IMR-90 (cell line): ENCODE measurements at regions not wholly inside any gene's neighbourhood (a gene's known extent, or its start where the extent isn't known, plus 50 kb on each side); places are given as distances from the start of the nearest gene placed in this dataset.

Experiments
- ATAC-seq: fragments of 200-7000 bp; cut with Tn5 transposase; 2 replicates; pipeline ENCODE4 v1.9.1; 2020; ENCODE audit warnings: low read depth, mild to moderate bottlenecking, moderate library complexity
- BruUV-seq: library from RNA; stranded (reverse); fragments of 400-500 nt; replicated peaks from 2 replicates; lab custom pipeline; 2021; lab: Mats Ljungman, UMichigan
- CTCF ChIA-PET: fragments of 300-600 bp; formaldehyde crosslinking; extraction: SDS; loops from one replicate; lab custom pipeline; 2021; ENCODE audit warnings: antibody characterized with exemption; lab: Yijun Ruan, JAX
- POLR2A ChIA-PET: fragments of 300-600 bp; sonication (Branson Sonifier 250); formaldehyde crosslinking; loops from one replicate; lab custom pipeline; 2022; ENCODE audit warnings: antibody characterized with exemption; ENCODE audit not compliant: unreplicated experiment; lab: Charles Lee
- DNase-seq: peaks from one replicate; pipeline ENCODE4 v3.0.0; 2013
- H2AFZ ChIP-seq: replicated peaks from 2 replicates; pipeline ENCODE3; 2013; ENCODE audit warnings: low read length, mild to moderate bottlenecking; ENCODE audit not compliant: poor library complexity
- H2AK5ac ChIP-seq: 2 replicates; pipeline ENCODE4 v1.6.1; 2013; ENCODE audit warnings: low read depth, low read length, inconsistent platforms
- H2AK9ac ChIP-seq: replicated peaks from 2 replicates; pipeline ENCODE3; 2013; ENCODE audit warnings: mild to moderate bottlenecking, low read depth, low read length, moderate library complexity; ENCODE audit not compliant: poor library complexity
- H2BK120ac ChIP-seq: 2 replicates; pipeline ENCODE4 v1.6.1; 2013; ENCODE audit warnings: low read depth, low read length, inconsistent platforms
- H2BK15ac ChIP-seq: 3 replicates; pipeline ENCODE4 v1.6.1; 2013; ENCODE audit warnings: low read depth, low read length, inconsistent platforms
- H2BK20ac ChIP-seq: 2 replicates; pipeline ENCODE4 v1.6.1; 2013; ENCODE audit warnings: low read depth, mild to moderate bottlenecking, inconsistent platforms, low read length, moderate library complexity
- H2BK5ac ChIP-seq: 2 replicates; pipeline ENCODE4 v1.6.1; 2013; ENCODE audit warnings: mild to moderate bottlenecking, low read depth, low read length, inconsistent platforms; ENCODE audit not compliant: poor library complexity, severe bottlenecking
- H3K14ac ChIP-seq: replicated peaks from 2 replicates; pipeline ENCODE4 v1.6.1; 2013; ENCODE audit warnings: low read depth, low read length, inconsistent platforms
- H3K18ac ChIP-seq: 2 replicates; pipeline ENCODE4 v1.6.1; 2013; ENCODE audit warnings: low read depth, low read length, control low read depth
- H3K23ac ChIP-seq: 2 replicates; pipeline ENCODE4 v1.6.1; 2013; ENCODE audit warnings: low read depth, low read length, inconsistent platforms
- H3K27ac ChIP-seq: 2 replicates; pipeline ENCODE4 v1.5.1; 2013; ENCODE audit warnings: mild to moderate bottlenecking, control low read depth, low read length; ENCODE audit not compliant: insufficient read depth
- H3K27me3 ChIP-seq: 2 replicates; pipeline ENCODE4 v1.6.1; 2013; ENCODE audit warnings: low read length; ENCODE audit not compliant: control insufficient read depth, insufficient read depth
- H3K36me3 ChIP-seq: 2 replicates; pipeline ENCODE4 v1.6.1; 2013; ENCODE audit warnings: low read length, mixed read lengths; ENCODE audit not compliant: control insufficient read depth, insufficient read depth
- H3K4ac ChIP-seq: 2 replicates; pipeline ENCODE4 v1.6.1; 2013; ENCODE audit warnings: low read depth, low read length, inconsistent platforms
- H3K4me1 ChIP-seq: 2 replicates; pipeline ENCODE4 v1.6.1; 2013; ENCODE audit warnings: low read length, mixed read lengths; ENCODE audit not compliant: control insufficient read depth, insufficient read depth
- H3K4me2 ChIP-seq: 2 replicates; pipeline ENCODE4 v1.6.1; 2013; ENCODE audit warnings: low read depth, mild to moderate bottlenecking, control low read depth, low read length, moderate library complexity
- H3K4me3 ChIP-seq: 2 replicates; pipeline ENCODE4 v1.5.1; 2013; ENCODE audit warnings: low read depth, mild to moderate bottlenecking, control low read depth, low read length, moderate library complexity; ENCODE audit not compliant: insufficient read depth
- H3K56ac ChIP-seq: 2 replicates; pipeline ENCODE4 v1.6.1; 2013; ENCODE audit warnings: low read length, inconsistent platforms; ENCODE audit not compliant: insufficient read depth; ENCODE audit errors: extremely low read depth
- H3K79me1 ChIP-seq, 2 experiments: 2 replicates each; pipeline ENCODE4 v1.6.1; 2013; ENCODE audit warnings: low read length in 2 of 2, inconsistent platforms in 1 of 2, low read depth in 1 of 2
- H3K9ac ChIP-seq: 2 replicates; pipeline ENCODE4 v1.6.1; 2013; ENCODE audit warnings: low read depth, low read length, control low read depth
- H3K9me1 ChIP-seq: 2 replicates; pipeline ENCODE4 v1.6.1; 2013; ENCODE audit warnings: low read length, inconsistent platforms; ENCODE audit not compliant: insufficient read depth
- H3K9me3 ChIP-seq: 2 replicates; pipeline ENCODE4 v1.6.1; 2013; ENCODE audit warnings: low read length; ENCODE audit not compliant: control insufficient read depth, insufficient read depth
- H4K20me1 ChIP-seq: 2 replicates; pipeline ENCODE4 v1.6.1; 2013; ENCODE audit warnings: low read length, inconsistent platforms; ENCODE audit not compliant: insufficient read depth
- H4K5ac ChIP-seq: 2 replicates; pipeline ENCODE4 v1.6.1; 2013; ENCODE audit warnings: mild to moderate bottlenecking, low read depth, low read length, control low read depth
- H4K8ac ChIP-seq, 2 experiments: 2 replicates each; pipeline ENCODE4 v1.6.1; 2013; ENCODE audit warnings: low read depth in 2 of 2, low read length in 2 of 2, control low read depth in 1 of 2, inconsistent platforms in 1 of 2
- H4K91ac ChIP-seq: 2 replicates; pipeline ENCODE4 v1.6.1; 2013; ENCODE audit warnings: low read depth, low read length, inconsistent platforms; ENCODE audit not compliant: insufficient read depth
- BHLHE40 ChIP-seq: fragments of 150-350 bp; IDR thresholded peaks from 2 replicates; pipeline ENCODE4 v1.6.1; 2016; ENCODE audit warnings: mild to moderate bottlenecking, low read depth, low read length
- CEBPB ChIP-seq: IDR thresholded peaks from 2 replicates; pipeline ENCODE4 v1.6.1; 2012; ENCODE audit warnings: low read depth, low read length, improper control_type of control experiment
- CHD1 ChIP-seq: IDR thresholded peaks from 2 replicates; pipeline ENCODE4 v1.6.1; 2012; ENCODE audit warnings: low read depth, low read length, improper control_type of control experiment
- FOS ChIP-seq: fragments of 150-350 bp; IDR thresholded peaks from 2 replicates; pipeline ENCODE4 v1.6.1; 2016; ENCODE audit warnings: low read depth, low read length
- MAFK ChIP-seq: IDR thresholded peaks from 2 replicates; pipeline ENCODE4 v1.6.1; 2012; ENCODE audit warnings: low read depth, low read length, improper control_type of control experiment
- MAZ ChIP-seq: IDR thresholded peaks from 2 replicates; pipeline ENCODE4 v1.6.1; 2012; ENCODE audit warnings: low read depth, mild to moderate bottlenecking, low read length, improper control_type of control experiment, moderate library complexity, borderline replicate concordance
- MXI1 ChIP-seq: IDR thresholded peaks from 2 replicates; pipeline ENCODE4 v1.6.1; 2012; ENCODE audit warnings: low read depth, mild to moderate bottlenecking, low read length, moderate library complexity, borderline replicate concordance
- NFE2L2 ChIP-seq: fragments of 150-350 bp; IDR thresholded peaks from 2 replicates; pipeline ENCODE4 v1.6.1; 2016; ENCODE audit warnings: low read depth, mild to moderate bottlenecking, low read length
- POLR2A ChIP-seq: IDR thresholded peaks from 2 replicates; pipeline ENCODE4 v1.6.1; 2012; ENCODE audit warnings: mild to moderate bottlenecking, low read depth, low read length
- RAD21 ChIP-seq: IDR thresholded peaks from 2 replicates; pipeline ENCODE4 v1.6.1; 2012; ENCODE audit warnings: low read length, improper control_type of control experiment
- RCOR1 ChIP-seq: IDR thresholded peaks from 2 replicates; pipeline ENCODE4 v1.6.1; 2012; ENCODE audit warnings: mild to moderate bottlenecking, low read length, improper control_type of control experiment; ENCODE audit not compliant: insufficient replicate concordance
- RFX5 ChIP-seq: IDR thresholded peaks from 2 replicates; pipeline ENCODE4 v1.8.0; 2012; ENCODE audit warnings: low read depth, mild to moderate bottlenecking, low read length, moderate library complexity
- SMC3 ChIP-seq: fragments of 150-350 bp; IDR thresholded peaks from 2 replicates; pipeline ENCODE4 v1.6.1; 2016; ENCODE audit warnings: low read depth, mild to moderate bottlenecking, antibody characterized with exemption, low read length, moderate library complexity
- WGBS, 2 experiments: methylation state at CpG; one replicate each; pipeline versions ENCODE4 v1.1.5 to v1.1.7; 2013; ENCODE audit warnings: missing lambda C conversion rate in 2 of 2; ENCODE audit not compliant: insufficient read length in 1 of 2; ENCODE audit errors: extremely low coverage in 2 of 2; 5-methylcytosine and 5-hydroxymethylcytosine counted together
- dilution Hi-C: fragments of 300-500 bp; cut with HindIII; formaldehyde crosslinking; loops from one replicate; pipeline ENCODE4 v1.14.3; 2018; ENCODE audit warnings: low sequenced_read_pairs; ENCODE audit not compliant: unreplicated experiment
- in situ Hi-C: fragments of 300-500 bp; cut with MboI; formaldehyde crosslinking; loops from 3 replicates; pipeline ENCODE4 v1.14.3; 2019; ENCODE audit warnings: low sequenced_read_pairs, inconsistent platforms, mixed read lengths
- intact Hi-C: fragments of 100-400 bp; cut with micrococcal nuclease; formaldehyde crosslinking; loops from 2 replicates; pipeline ENCODE4 v1.10.0; 2022
- TF ChIP-seq, protein P1 (sequence below): conservative IDR thresholded peaks from 2 replicates; pipeline ENCODE4 v1.5.1; 2012; ENCODE audit warnings: mild to moderate bottlenecking, low read depth, low read length, improper control_type of control experiment
- TF ChIP-seq, protein P2 (sequence below): fragments of 150-350 bp; IDR thresholded peaks from 2 replicates; pipeline ENCODE4 v1.6.1; 2017; ENCODE audit warnings: mild to moderate bottlenecking, antibody characterized with exemption, low read length, low read depth
- TF ChIP-seq, protein P3 (sequence below): fragments of 150-350 bp; IDR thresholded peaks from 2 replicates; pipeline ENCODE4 v1.6.1; 2016; ENCODE audit warnings: low read depth, mild to moderate bottlenecking, low read length, moderate library complexity, borderline replicate concordance

DNA sequence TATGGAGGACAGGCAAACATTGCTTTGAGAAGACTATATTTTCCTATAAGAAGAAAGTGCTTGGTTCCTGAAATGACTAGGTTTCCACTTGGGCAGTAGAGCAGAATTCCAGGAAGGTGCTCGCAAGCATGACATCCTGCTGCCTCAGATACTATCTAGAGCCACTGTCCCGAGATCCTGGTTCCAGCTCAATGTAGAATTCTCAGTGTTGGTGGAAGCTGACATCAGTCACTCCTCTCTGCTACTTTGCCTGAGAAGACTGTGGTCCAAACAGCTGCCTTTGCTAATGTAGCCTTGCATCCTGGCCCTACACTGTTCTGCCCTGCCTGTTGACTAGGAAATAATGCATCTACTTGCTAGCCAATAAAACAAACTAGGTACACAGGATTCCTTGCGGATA is 50.0 kb upstream of the ITGA6 start:
- Histone ChIP-seq H3K4ac (no peak overlapping the region), H4K8ac (no peak overlapping the region), H3K9me1 (no peaks in the 10 kb centered on the region), H4K91ac (no peak overlapping the region), H2BK20ac (no peak overlapping the region), H3K4me3 (no peak overlapping the region), H3K18ac (no peak overlapping the region), H3K14ac (no peak overlapping the region), H2AK9ac (no peak overlapping the region), H3K9ac (no peak overlapping the region), H3K36me3 (no peaks in the 10 kb centered on the region), H2BK5ac (no peak overlapping the region), H2AFZ (no peak overlapping the region), H2AK5ac (no peak overlapping the region), H4K20me1 (no peaks in the 10 kb centered on the region), H3K27ac (no peak overlapping the region), H3K4me1 (no peaks in the 10 kb centered on the region; the same call in 1 of the 2 replicates), H3K4me2 (no peak overlapping the region), H2BK15ac (no peak overlapping the region), H3K27me3 (peaks cover 2% of the 10 kb centered on the region; the same call in 1 of the 2 replicates), H3K23ac (no peak overlapping the region), H3K79me1 (no peaks in the 10 kb centered on the region), H3K56ac (no peak overlapping the region), H4K5ac (no peak overlapping the region), H3K9me3 (no peaks in the 10 kb centered on the region), H2BK120ac (no peak overlapping the region)
- BruUV-seq, result no TSS peak
- no peak for ATAC-seq
- no peak for TF ChIP-seq POLR2A
- TF ChIP-seq RCOR1, result no peak
- no peak for TF ChIP-seq RFX5
- no peak for TF ChIP-seq CHD1
- no peak for TF ChIP-seq MAZ
- TF ChIP-seq, protein P1, sequence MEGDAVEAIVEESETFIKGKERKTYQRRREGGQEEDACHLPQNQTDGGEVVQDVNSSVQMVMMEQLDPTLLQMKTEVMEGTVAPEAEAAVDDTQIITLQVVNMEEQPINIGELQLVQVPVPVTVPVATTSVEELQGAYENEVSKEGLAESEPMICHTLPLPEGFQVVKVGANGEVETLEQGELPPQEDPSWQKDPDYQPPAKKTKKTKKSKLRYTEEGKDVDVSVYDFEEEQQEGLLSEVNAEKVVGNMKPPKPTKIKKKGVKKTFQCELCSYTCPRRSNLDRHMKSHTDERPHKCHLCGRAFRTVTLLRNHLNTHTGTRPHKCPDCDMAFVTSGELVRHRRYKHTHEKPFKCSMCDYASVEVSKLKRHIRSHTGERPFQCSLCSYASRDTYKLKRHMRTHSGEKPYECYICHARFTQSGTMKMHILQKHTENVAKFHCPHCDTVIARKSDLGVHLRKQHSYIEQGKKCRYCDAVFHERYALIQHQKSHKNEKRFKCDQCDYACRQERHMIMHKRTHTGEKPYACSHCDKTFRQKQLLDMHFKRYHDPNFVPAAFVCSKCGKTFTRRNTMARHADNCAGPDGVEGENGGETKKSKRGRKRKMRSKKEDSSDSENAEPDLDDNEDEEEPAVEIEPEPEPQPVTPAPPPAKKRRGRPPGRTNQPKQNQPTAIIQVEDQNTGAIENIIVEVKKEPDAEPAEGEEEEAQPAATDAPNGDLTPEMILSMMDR, result no peak
- no peak for TF ChIP-seq NFE2L2
- TF ChIP-seq CEBPB, result no peak
- no peak for TF ChIP-seq MAFK
- TF ChIP-seq MXI1, result no peak
- TF ChIP-seq RAD21, result no peak
- TF ChIP-seq BHLHE40, result no peak
- TF ChIP-seq, protein P2, sequence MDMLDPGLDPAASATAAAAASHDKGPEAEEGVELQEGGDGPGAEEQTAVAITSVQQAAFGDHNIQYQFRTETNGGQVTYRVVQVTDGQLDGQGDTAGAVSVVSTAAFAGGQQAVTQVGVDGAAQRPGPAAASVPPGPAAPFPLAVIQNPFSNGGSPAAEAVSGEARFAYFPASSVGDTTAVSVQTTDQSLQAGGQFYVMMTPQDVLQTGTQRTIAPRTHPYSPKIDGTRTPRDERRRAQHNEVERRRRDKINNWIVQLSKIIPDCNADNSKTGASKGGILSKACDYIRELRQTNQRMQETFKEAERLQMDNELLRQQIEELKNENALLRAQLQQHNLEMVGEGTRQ, result no peak
- no peak for TF ChIP-seq FOS
- TF ChIP-seq SMC3, result no peak
- TF ChIP-seq, protein P3, sequence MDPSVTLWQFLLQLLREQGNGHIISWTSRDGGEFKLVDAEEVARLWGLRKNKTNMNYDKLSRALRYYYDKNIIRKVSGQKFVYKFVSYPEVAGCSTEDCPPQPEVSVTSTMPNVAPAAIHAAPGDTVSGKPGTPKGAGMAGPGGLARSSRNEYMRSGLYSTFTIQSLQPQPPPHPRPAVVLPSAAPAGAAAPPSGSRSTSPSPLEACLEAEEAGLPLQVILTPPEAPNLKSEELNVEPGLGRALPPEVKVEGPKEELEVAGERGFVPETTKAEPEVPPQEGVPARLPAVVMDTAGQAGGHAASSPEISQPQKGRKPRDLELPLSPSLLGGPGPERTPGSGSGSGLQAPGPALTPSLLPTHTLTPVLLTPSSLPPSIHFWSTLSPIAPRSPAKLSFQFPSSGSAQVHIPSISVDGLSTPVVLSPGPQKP, result no peak
- dilution Hi-C loops (no loop called here), in situ Hi-C loops (no loop called here), intact Hi-C loops (no loop called here)
- CTCF ChIA-PET, result no interaction called here
- POLR2A ChIA-PET, result no interaction called here
- no CpG with 5 or more reads among the region's 3 CpGs for WGBS, 2 experiments
- DNase-seq, result no peak
